ENCODE measurements at regions not wholly inside any gene's neighbourhood (a gene's known extent, or its start where the extent isn't known, plus 50 kb on each side); places are given as distances from the start of the nearest gene placed in this dataset.

DNA sequence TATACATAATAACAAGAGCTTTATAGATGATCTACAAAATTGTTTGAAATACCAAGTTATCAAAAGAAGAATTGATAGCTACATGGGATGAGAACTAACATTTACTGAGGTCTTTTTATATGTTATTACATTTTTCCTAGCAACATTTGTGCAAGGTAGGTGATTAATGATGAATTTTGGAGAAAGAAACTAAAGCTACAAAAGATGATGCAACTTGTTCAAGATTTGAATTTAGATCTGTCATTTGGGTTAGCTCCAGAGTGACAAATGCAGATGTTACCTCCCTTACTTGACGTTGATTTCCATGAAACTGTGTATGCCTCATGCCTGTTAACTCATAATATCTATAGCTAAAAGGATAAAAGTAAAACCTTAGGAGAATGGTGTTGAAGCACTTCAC is 84.5 kb upstream of the EYA4 start:
- Histone ChIP-seq H3K36me3 (replicated peaks in 1 of 2; ENCODE audit: control extremely low read depth in 1 of 2, control insufficient read depth in 1 of 2, extremely low read depth in 1 of 2, insufficient read depth in 2 of 2, low read length in 1 of 2) (no peaks in the 10 kb centered on the region), H3K27me3 (replicated peaks in 1 of 4; ENCODE audit: control extremely low read depth in 1 of 4, control insufficient read depth in 3 of 4, insufficient read depth in 4 of 4, low read length in 3 of 4) (peaks cover 0 to 2% (median 0%) of the 10 kb centered on the region in 4 experiments), H2AFZ (ENCODE audit: insufficient read depth, low read depth, low read length, poor library complexity, severe bottlenecking) (no peak overlapping the region), H3K27ac (ENCODE audit: low read length in 2 of 2) (no peak overlapping the region), H3K79me2 (ENCODE audit: control insufficient read depth, insufficient read depth, low read length) (no peaks in the 10 kb centered on the region), H3K4me2 (replicated peaks; ENCODE audit: low read depth, low read length, poor library complexity, severe bottlenecking) (no peak overlapping the region), H3K4me3 (ENCODE audit: control extremely low read depth in 1 of 5, extremely low read depth in 1 of 5, insufficient read depth in 1 of 5, low read depth in 2 of 5, low read length in 4 of 5) (no peak overlapping the region), H3K4me1 (ENCODE audit: control insufficient read depth in 2 of 2, insufficient read depth in 2 of 2, low read length in 2 of 2) (no peaks in the 10 kb centered on the region), H3K9ac (ENCODE audit: low read length) (no peak overlapping the region), H4K20me1 (ENCODE audit: control insufficient read depth, insufficient read depth, low read length, poor library complexity, severe bottlenecking) (no peaks in the 10 kb centered on the region), H3K9me3 (ENCODE audit: control extremely low read depth in 1 of 3, control insufficient read depth in 2 of 3, insufficient read depth in 1 of 3, low read length in 2 of 3) (peaks cover 0 to 6% (median 0%) of the 10 kb centered on the region in 3 donors)
- TF ChIP-seq CTCF (IDR thresholded peaks at IDR 0.05) = no peak
- TF ChIP-seq EZH2 (IDR thresholded peaks at IDR 0.05; ENCODE audit: borderline replicate concordance, insufficient read depth, low read depth, low read length, poor library complexity, severe bottlenecking) = no peak
- H3K4me3 Mint-ChIP-seq = no peak overlapping the region
- ATAC-seq (ENCODE audit: low read depth) = no peak
- peaks cover 3% of the 10 kb centered on the region for H3K27me3 Mint-ChIP-seq
- H3K27ac Mint-ChIP-seq = no peak overlapping the region
- no peaks in the 10 kb centered on the region for H3K9me3 Mint-ChIP-seq (ENCODE audit: insufficient read depth)
- no peaks in the 10 kb centered on the region for H3K4me1 Mint-ChIP-seq
- POLR2A ChIA-PET = no interaction called here
- no peak for DNase-seq
- intact Hi-C loops (cut with micrococcal nuclease) = no loop called here
- CTCF ChIA-PET = no interaction called here
- no CpG with 5 or more reads among the region's 1 CpG for WGBS (ENCODE audit: insufficient coverage)

DNA sequence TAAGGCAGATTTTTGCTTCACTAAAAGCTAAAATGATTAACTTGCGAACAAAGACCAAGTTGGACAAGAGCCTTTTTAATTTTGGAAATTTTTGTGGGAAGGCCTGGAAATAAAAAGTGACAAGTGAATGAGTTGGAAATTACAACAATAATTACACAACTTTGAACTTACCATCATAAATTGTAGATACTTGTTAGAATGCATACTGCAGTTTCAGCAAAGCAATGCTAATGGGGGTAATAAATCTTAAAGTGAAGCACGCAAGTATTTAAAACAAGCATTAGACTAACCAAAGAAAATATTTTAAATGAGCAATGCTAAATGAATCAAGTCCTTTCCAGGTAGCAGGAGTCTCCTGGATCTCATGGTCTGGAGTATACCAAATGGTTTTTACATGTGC is 83.2 kb upstream of the EYA4 start:
- peaks cover 0 to 6% (median 0%) of the 10 kb centered on the region in 3 donors for H3K9me3 ChIP-seq (ENCODE audit: control extremely low read depth in 1 of 3, control insufficient read depth in 2 of 3, insufficient read depth in 1 of 3, low read length in 2 of 3)
- Mint-ChIP-seq H3K4me1 (no peaks in the 10 kb centered on the region), H3K4me3 (no peak overlapping the region), H3K27ac (no peak overlapping the region), H3K9me3 (ENCODE audit: insufficient read depth) (no peaks in the 10 kb centered on the region), H3K27me3 (peaks cover 3% of the 10 kb centered on the region)
- WGBS (ENCODE audit: insufficient coverage) = no CpG with 5 or more reads among the region's 2 CpGs
- H3K4me2 ChIP-seq (replicated peaks; ENCODE audit: low read depth, low read length, poor library complexity, severe bottlenecking) = no peak overlapping the region
- peaks cover 0 to 2% (median 0%) of the 10 kb centered on the region in 4 experiments for H3K27me3 ChIP-seq (replicated peaks in 1 of 4; ENCODE audit: control extremely low read depth in 1 of 4, control insufficient read depth in 3 of 4, insufficient read depth in 4 of 4, low read length in 3 of 4)
- intact Hi-C loops (cut with micrococcal nuclease) = no loop called here
- no peak overlapping the region for H2AFZ ChIP-seq (ENCODE audit: insufficient read depth, low read depth, low read length, poor library complexity, severe bottlenecking)
- ATAC-seq (ENCODE audit: low read depth) (no peak), DNase-seq (no peak)
- CTCF ChIA-PET = no interaction called here
- H3K9ac ChIP-seq (ENCODE audit: low read length) = no peak overlapping the region
- no peak overlapping the region for H3K4me3 ChIP-seq (ENCODE audit: control extremely low read depth in 1 of 5, extremely low read depth in 1 of 5, insufficient read depth in 1 of 5, low read depth in 2 of 5, low read length in 4 of 5)
- no peaks in the 10 kb centered on the region for H3K36me3 ChIP-seq (replicated peaks in 1 of 2; ENCODE audit: control extremely low read depth in 1 of 2, control insufficient read depth in 1 of 2, extremely low read depth in 1 of 2, insufficient read depth in 2 of 2, low read length in 1 of 2)
- no peak for TF ChIP-seq CTCF (IDR thresholded peaks at IDR 0.05)
- no peak for TF ChIP-seq EZH2 (IDR thresholded peaks at IDR 0.05; ENCODE audit: borderline replicate concordance, insufficient read depth, low read depth, low read length, poor library complexity, severe bottlenecking)
- no peak overlapping the region for H3K27ac ChIP-seq (ENCODE audit: low read length in 2 of 2)
- no peaks in the 10 kb centered on the region for H3K4me1 ChIP-seq (ENCODE audit: control insufficient read depth in 2 of 2, insufficient read depth in 2 of 2, low read length in 2 of 2)
- POLR2A ChIA-PET = no interaction called here
- H4K20me1 ChIP-seq (ENCODE audit: control insufficient read depth, insufficient read depth, low read length, poor library complexity, severe bottlenecking) = no peaks in the 10 kb centered on the region
- no peaks in the 10 kb centered on the region for H3K79me2 ChIP-seq (ENCODE audit: control insufficient read depth, insufficient read depth, low read length)
